MV-4-11 (cell line): ENCODE measurements at regions not wholly inside any gene's neighbourhood (a gene's known extent, or its start where the extent isn't known, plus 50 kb on each side); places are given as distances from the start of the nearest gene placed in this dataset.
"Not testable (repeated sequence)": the region's sequence is repeated elsewhere in the genome, so short reads cannot be mapped to it uniquely, and the experiment has no call there.

Experiments
- DNase-seq: peaks from one replicate; lab custom pipeline; 2025; lab: John Stamatoyannopoulos, UW

GRCh38 chr12:72162875-72163274, 109.3 kb upstream of the TRHDE start:
- DNase-seq: no peak

GRCh38 chr12:72168851-72169250, 103.3 kb upstream of the TRHDE start:
- no peak for DNase-seq

- DNase-seq: no peak
Observed at GRCh38 chr12:72173974-72174373, 98.2 kb upstream of the TRHDE start.

- DNase-seq: no peak
Observed at GRCh38 chr12:72178244-72178643, 93.9 kb upstream of the TRHDE start.

- DNase-seq: no peak
Observed at GRCh38 chr12:72178871-72179270, 93.3 kb upstream of the TRHDE start.

GRCh38 chr12:72179841-72180240, 92.3 kb upstream of the TRHDE start:
- no peak for DNase-seq

GRCh38 chr12:72184971-72185533, 87.1 kb upstream of the TRHDE start:
- DNase-seq: not testable (repeated sequence)

GRCh38 chr12:72189266-72189665, 82.9 kb upstream of the TRHDE start:
- no peak for DNase-seq

- no peak for DNase-seq
Observed at GRCh38 chr12:72191761-72192160, 80.4 kb upstream of the TRHDE start.

- DNase-seq: peak; percentile 73
Observed at GRCh38 chr12:72197790-72198189, 74.4 kb upstream of the TRHDE start.

- DNase-seq: peak; percentile 46
Observed at GRCh38 chr12:72201457-72201856, 70.7 kb upstream of the TRHDE start.

GRCh38 chr12:72203764-72204335, 68.3 kb upstream of the TRHDE start:
- no peak for DNase-seq

- no peak for DNase-seq
Observed at GRCh38 chr12:72207079-72207478, 65.1 kb upstream of the TRHDE start.

GRCh38 chr12:72207486-72208409, 64.4 kb upstream of the TRHDE start:
- no peak for DNase-seq

- DNase-seq: no peak
Observed at GRCh38 chr12:72209086-72209485, 63.1 kb upstream of the TRHDE start.

GRCh38 chr12:72214163-72214562, 58.0 kb upstream of the TRHDE start:
- DNase-seq: no peak

- not testable (repeated sequence) for DNase-seq
Observed at GRCh38 chr12:72215287-72215686, 56.9 kb upstream of the TRHDE start.

GRCh38 chr12:72219937-72220336, 52.2 kb upstream of the TRHDE start:
- DNase-seq: no peak
